ENCODE measurements at regions not wholly inside any gene's neighbourhood (a gene's known extent, or its start where the extent isn't known, plus 50 kb on each side); places are given as distances from the start of the nearest gene placed in this dataset.

DNA sequence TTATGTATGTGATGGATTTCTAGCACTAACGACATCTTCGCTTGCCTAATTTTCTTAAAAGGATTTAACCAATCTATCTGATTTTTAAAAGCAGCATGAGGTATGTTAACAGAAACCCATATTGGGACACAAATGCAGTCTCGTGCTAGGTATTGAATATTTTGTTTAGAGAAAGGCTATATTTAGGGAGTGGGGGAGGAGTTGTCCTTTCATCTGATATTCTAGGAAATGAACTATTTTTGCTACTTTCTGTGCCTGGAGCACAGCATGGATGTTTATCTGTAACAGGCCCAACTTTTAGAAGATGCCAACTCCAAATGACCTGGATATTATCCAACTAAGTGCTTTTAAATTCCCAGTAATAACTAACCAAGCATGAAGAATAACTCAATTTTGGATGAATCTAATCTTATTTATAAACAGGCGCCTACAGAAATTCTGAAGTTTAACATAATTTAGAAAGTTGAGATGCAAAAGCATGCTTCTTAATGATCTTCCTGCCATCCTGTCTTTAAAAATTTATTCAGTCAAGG is 317.1 kb upstream of the CHD6 start:
- no peak overlapping the region for H3K27ac ChIP-seq (ENCODE audit: low read depth, low read length)
- no peak overlapping the region for H3K4me3 ChIP-seq (ENCODE audit: low read length)
- H3K36me3 ChIP-seq (ENCODE audit: control insufficient read depth, insufficient read depth, low read length), result no peaks in the 10 kb centered on the region
- no peak overlapping the region for H3K9ac ChIP-seq (ENCODE audit: low read length)
- H3K4me1 ChIP-seq (ENCODE audit: control insufficient read depth, insufficient read depth, low read length), result no peaks in the 10 kb centered on the region
- no peaks in the 10 kb centered on the region for H3K27me3 ChIP-seq (ENCODE audit: control insufficient read depth, insufficient read depth, low read length)

DNA sequence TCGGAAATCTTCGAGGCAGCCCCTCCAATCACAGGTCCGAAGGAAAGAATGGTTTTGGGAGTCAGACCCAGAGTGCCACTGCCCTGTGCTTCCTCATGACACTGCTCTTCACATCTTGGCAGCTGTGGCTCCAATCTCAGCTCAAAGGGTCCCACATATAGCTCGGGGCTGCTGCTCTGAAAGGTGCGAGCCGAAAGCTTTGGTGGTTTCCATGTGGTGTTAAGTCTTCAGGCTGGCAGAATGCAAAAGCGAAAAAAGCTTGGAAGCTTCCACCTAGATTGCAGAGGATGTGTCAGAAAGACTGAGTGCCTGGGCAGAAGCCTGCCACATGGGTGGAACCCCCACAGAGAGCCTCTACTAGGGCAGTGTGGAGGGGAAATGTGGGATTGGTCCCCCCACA is 314.3 kb upstream of the CHD6 start:
- Histone ChIP-seq H3K4me1 (ENCODE audit: control insufficient read depth, insufficient read depth, low read length) (no peaks in the 10 kb centered on the region), H3K4me3 (ENCODE audit: low read length) (no peak overlapping the region), H3K27ac (ENCODE audit: low read depth, low read length) (no peak overlapping the region), H3K9ac (ENCODE audit: low read length) (no peak overlapping the region), H3K36me3 (ENCODE audit: control insufficient read depth, insufficient read depth, low read length) (no peaks in the 10 kb centered on the region), H3K27me3 (ENCODE audit: control insufficient read depth, insufficient read depth, low read length) (no peaks in the 10 kb centered on the region)

DNA sequence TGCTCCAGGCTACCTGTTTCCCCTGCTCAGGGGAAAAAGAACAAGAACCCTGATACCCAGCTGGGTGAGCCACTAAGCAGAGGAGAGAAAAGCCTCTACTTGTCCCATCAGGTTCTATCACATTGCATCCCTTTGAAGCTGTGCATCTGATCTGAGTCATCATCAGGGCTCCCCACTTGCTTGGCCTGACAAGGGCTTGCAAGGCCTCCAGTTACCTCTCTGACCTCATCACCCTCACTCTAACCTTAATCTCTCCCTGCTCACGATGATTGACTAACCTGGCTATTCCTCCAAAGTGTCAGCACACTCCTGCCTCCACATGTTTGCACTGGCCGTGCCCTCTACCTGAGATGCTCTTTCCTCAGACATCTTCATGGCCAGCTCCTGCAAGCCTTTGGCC is 309.5 kb upstream of the CHD6 start:
- Histone ChIP-seq H3K9ac (ENCODE audit: low read length) (no peak overlapping the region), H3K4me1 (ENCODE audit: control insufficient read depth, insufficient read depth, low read length) (no peaks in the 10 kb centered on the region), H3K27me3 (ENCODE audit: control insufficient read depth, insufficient read depth, low read length) (no peaks in the 10 kb centered on the region), H3K27ac (ENCODE audit: low read depth, low read length) (no peak overlapping the region), H3K36me3 (ENCODE audit: control insufficient read depth, insufficient read depth, low read length) (no peaks in the 10 kb centered on the region), H3K4me3 (ENCODE audit: low read length) (no peak overlapping the region)

DNA sequence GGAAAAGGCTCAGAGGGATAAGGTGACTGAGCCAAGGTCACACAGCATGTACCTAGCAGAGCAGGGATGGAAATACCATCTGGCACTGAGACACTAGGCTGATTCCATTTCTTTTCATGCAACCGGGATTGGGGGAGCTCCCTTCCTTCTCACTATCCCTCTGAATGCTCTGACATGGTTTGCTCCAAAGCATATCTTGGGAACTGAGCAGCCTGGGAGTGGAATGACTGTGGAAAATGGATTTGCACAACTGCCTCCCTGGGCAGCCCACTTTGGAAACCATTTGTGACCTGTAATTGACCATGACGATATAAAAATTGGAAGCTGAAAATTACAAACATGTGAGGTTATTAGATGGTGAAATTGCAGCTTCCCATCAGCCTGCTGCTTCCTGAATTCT is 309.0 kb upstream of the CHD6 start:
- H3K9ac ChIP-seq (ENCODE audit: low read length), result no peak overlapping the region
- no peaks in the 10 kb centered on the region for H3K4me1 ChIP-seq (ENCODE audit: control insufficient read depth, insufficient read depth, low read length)
- H3K36me3 ChIP-seq (ENCODE audit: control insufficient read depth, insufficient read depth, low read length), result no peaks in the 10 kb centered on the region
- no peak overlapping the region for H3K27ac ChIP-seq (ENCODE audit: low read depth, low read length)
- H3K4me3 ChIP-seq (ENCODE audit: low read length), result no peak overlapping the region
- H3K27me3 ChIP-seq (ENCODE audit: control insufficient read depth, insufficient read depth, low read length), result no peaks in the 10 kb centered on the region

DNA sequence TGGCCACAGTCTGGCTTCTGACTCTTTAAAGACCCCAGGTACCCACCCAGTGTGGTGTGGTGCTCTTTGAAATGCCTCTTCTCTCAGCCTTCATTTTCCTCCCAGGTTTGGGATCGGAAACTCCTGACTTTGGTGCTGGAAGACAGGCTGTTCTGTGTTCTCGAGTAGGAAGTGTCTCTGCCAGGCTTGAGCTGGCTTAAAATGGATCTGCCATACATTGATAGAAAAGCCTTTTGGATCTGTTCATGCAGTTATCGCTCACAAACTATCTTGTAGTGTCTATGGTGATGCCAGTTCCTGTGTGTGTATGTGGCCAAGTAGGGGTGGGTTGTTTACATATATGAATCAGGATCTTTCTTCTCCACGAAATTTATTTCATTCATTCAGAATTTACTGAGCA is 307.3 kb upstream of the CHD6 start:
- no peaks in the 10 kb centered on the region for H3K36me3 ChIP-seq (ENCODE audit: control insufficient read depth, insufficient read depth, low read length)
- no peak overlapping the region for H3K27ac ChIP-seq (ENCODE audit: low read depth, low read length)
- no peaks in the 10 kb centered on the region for H3K4me1 ChIP-seq (ENCODE audit: control insufficient read depth, insufficient read depth, low read length)
- H3K27me3 ChIP-seq (ENCODE audit: control insufficient read depth, insufficient read depth, low read length), result no peaks in the 10 kb centered on the region
- H3K9ac ChIP-seq (ENCODE audit: low read length), result no peak overlapping the region
- H3K4me3 ChIP-seq (ENCODE audit: low read length), result no peak overlapping the region

DNA sequence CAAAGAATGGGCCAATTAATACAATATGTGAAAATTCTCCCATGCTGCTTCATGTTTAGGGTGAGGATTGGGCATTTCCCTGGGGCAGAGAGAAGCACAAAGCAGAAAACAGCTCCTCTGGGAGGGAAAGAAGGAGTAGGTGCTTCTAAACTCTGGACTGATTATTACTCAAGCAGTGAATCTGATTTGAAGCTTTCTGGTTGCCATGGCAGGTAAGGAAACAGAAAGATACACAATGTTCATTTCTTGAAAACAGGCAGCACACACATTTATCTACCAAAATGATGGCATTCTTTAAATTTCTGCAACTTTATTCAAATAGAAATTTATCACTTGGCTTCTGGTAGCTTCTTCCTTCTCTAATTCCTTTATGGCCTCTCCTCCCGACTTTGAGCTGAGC is 305.4 kb upstream of the CHD6 start:
- Histone ChIP-seq H3K9ac (ENCODE audit: low read length) (no peak overlapping the region), H3K36me3 (ENCODE audit: control insufficient read depth, insufficient read depth, low read length) (no peaks in the 10 kb centered on the region), H3K27ac (ENCODE audit: low read depth, low read length) (no peak overlapping the region), H3K27me3 (ENCODE audit: control insufficient read depth, insufficient read depth, low read length) (no peaks in the 10 kb centered on the region), H3K4me3 (ENCODE audit: low read length) (no peak overlapping the region), H3K4me1 (ENCODE audit: control insufficient read depth, insufficient read depth, low read length) (no peaks in the 10 kb centered on the region)

DNA sequence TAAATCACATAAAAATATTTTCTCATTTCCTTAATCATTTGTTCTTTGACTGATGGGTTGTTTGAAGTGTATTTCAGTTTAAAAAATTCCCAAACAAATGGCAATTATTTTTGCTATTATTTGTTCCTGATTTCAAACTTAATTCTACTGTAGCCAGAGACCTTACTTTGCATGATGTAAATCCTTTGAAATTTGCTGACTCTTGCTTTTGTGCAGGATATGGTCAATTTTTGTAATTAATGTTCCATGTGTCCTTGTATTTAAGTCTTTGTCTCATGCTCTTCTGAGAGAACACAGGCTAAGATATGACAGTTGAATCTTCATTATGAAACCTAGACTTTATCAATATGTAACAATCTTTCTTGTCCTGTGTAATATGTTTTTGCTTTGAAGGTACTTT is 295.0 kb upstream of the CHD6 start:
- H3K4me3 ChIP-seq (ENCODE audit: low read length), result no peak overlapping the region
- H3K4me1 ChIP-seq (ENCODE audit: control insufficient read depth, insufficient read depth, low read length), result no peaks in the 10 kb centered on the region
- no peak overlapping the region for H3K9ac ChIP-seq (ENCODE audit: low read length)
- H3K27me3 ChIP-seq (ENCODE audit: control insufficient read depth, insufficient read depth, low read length), result no peaks in the 10 kb centered on the region
- H3K27ac ChIP-seq (ENCODE audit: low read depth, low read length), result no peak overlapping the region
- H3K36me3 ChIP-seq (ENCODE audit: control insufficient read depth, insufficient read depth, low read length), result no peaks in the 10 kb centered on the region

DNA sequence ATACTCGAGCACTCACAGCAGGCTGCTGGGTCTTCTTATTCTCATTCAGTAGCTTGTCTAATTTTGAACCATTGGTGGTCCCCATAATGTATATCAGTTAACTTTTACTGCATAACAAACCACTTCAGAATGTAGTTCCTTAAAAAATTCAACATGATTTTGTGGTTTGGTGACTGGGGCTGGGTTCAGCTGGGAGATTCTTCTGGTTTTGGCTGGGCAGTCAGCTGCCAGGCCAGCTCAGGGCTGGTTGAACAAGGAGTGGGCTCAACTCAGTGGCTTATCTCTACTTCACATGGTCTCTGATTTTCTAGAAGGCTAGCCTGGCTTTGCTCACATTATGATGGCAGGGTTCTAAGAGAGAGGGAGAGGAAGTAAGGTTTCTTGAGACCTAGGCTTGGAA is 292.4 kb upstream of the CHD6 start:
- H3K9ac ChIP-seq (ENCODE audit: low read length), result no peak overlapping the region
- no peaks in the 10 kb centered on the region for H3K27me3 ChIP-seq (ENCODE audit: control insufficient read depth, insufficient read depth, low read length)
- no peaks in the 10 kb centered on the region for H3K36me3 ChIP-seq (ENCODE audit: control insufficient read depth, insufficient read depth, low read length)
- no peak overlapping the region for H3K27ac ChIP-seq (ENCODE audit: low read depth, low read length)
- no peaks in the 10 kb centered on the region for H3K4me1 ChIP-seq (ENCODE audit: control insufficient read depth, insufficient read depth, low read length)
- no peak overlapping the region for H3K4me3 ChIP-seq (ENCODE audit: low read length)

DNA sequence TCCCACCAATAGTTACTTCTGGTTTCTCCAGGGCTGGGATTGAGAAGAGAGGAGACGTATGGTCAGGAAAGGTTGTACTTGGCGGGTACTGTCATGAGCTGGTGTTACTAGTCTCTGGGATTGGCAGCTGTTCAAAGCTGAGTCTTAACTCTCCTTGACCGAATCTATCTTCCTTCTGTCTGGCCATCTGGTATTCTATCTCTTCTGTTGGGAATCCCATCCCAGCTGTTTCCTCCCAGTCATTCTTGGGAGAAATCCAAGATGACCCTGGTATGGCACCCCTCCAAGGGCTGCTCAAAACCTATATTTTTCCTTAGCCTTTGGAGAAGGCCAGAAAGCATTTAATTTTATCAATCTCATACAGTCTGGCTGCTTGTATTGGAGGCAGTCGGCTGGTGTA is 287.0 kb upstream of the CHD6 start:
- Histone ChIP-seq H3K27ac (ENCODE audit: low read depth, low read length) (no peak overlapping the region), H3K36me3 (ENCODE audit: control insufficient read depth, insufficient read depth, low read length) (no peaks in the 10 kb centered on the region), H3K27me3 (ENCODE audit: control insufficient read depth, insufficient read depth, low read length) (no peaks in the 10 kb centered on the region), H3K9ac (ENCODE audit: low read length) (no peak overlapping the region), H3K4me1 (ENCODE audit: control insufficient read depth, insufficient read depth, low read length) (no peaks in the 10 kb centered on the region), H3K4me3 (ENCODE audit: low read length) (no peak overlapping the region)

DNA sequence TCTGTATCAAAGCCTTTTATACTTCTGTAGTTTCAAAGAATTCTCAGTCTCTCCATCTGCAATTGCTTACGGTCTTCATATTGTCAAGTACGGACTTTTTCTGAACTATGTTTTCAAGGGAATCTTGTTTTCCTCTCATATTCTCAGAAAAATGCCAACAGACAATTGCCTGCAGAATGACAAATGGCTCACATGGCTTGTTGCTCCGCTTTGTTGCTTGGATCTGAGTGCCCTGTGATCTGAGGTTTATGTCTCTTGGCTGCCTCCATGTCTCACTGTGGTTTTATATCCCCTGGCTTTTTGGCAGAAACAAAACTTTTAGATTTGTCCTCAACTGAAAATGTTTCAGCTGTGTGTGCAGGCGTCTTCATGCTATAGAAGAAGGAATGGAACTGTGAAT is 285.4 kb upstream of the CHD6 start:
- no peaks in the 10 kb centered on the region for H3K36me3 ChIP-seq (ENCODE audit: control insufficient read depth, insufficient read depth, low read length)
- H3K4me3 ChIP-seq (ENCODE audit: low read length), result no peak overlapping the region
- no peak overlapping the region for H3K9ac ChIP-seq (ENCODE audit: low read length)
- no peaks in the 10 kb centered on the region for H3K4me1 ChIP-seq (ENCODE audit: control insufficient read depth, insufficient read depth, low read length)
- H3K27ac ChIP-seq (ENCODE audit: low read depth, low read length), result no peak overlapping the region
- H3K27me3 ChIP-seq (ENCODE audit: control insufficient read depth, insufficient read depth, low read length), result no peaks in the 10 kb centered on the region

DNA sequence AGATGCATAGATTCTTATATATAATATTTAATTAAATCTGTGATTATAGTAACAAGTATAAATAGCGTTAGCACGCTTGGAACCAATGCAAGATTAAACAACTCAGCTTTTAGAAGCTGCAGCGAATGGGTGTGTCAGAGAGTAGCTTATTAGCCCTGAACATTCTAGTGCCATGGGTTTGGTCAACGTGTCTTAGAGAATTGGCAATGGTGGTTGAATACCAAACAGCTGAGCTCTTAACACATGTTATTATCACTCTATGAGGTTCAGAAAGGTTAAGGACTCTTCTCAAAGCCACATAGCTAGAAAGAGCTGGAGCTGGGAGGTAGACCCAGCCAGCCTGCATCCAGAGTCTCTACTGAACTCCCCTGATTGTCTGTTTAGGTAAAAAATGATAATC is 284.2 kb upstream of the CHD6 start:
- Histone ChIP-seq H3K9ac (ENCODE audit: low read length) (no peak overlapping the region), H3K36me3 (ENCODE audit: control insufficient read depth, insufficient read depth, low read length) (no peaks in the 10 kb centered on the region), H3K4me3 (ENCODE audit: low read length) (no peak overlapping the region), H3K27me3 (ENCODE audit: control insufficient read depth, insufficient read depth, low read length) (no peaks in the 10 kb centered on the region), H3K4me1 (ENCODE audit: control insufficient read depth, insufficient read depth, low read length) (no peaks in the 10 kb centered on the region), H3K27ac (ENCODE audit: low read depth, low read length) (no peak overlapping the region)

DNA sequence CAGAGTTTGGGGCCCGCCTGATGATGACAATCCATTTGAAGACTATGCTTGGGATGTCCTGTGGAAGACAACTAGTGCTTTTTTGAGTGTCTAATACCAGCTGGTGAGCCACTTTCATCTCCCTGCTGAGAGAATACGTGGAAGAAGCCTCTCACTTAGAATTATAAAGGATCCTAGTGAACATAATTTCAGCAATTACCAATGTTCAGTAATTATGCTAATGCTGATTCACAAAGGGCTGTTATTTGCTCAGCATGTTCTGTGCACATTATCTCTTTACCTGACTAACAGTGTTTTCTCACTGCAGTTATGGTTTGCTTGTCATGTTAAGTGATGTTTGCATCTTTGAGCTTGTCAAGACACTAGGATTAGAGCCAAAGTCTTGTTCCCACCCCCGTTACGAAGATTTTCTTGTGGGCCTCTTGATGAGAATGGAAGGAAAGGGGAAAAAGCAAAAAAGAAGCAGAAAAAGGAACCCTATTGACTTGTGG is 282.1 kb upstream of the CHD6 start:
- H3K36me3 ChIP-seq (ENCODE audit: control insufficient read depth, insufficient read depth, low read length), result no peaks in the 10 kb centered on the region
- H3K27me3 ChIP-seq (ENCODE audit: control insufficient read depth, insufficient read depth, low read length), result no peaks in the 10 kb centered on the region
- H3K4me3 ChIP-seq (ENCODE audit: low read length), result no peak overlapping the region
- H3K27ac ChIP-seq (ENCODE audit: low read depth, low read length), result no peak overlapping the region
- H3K4me1 ChIP-seq (ENCODE audit: control insufficient read depth, insufficient read depth, low read length), result no peaks in the 10 kb centered on the region
- H3K9ac ChIP-seq (ENCODE audit: low read length), result no peak overlapping the region

DNA sequence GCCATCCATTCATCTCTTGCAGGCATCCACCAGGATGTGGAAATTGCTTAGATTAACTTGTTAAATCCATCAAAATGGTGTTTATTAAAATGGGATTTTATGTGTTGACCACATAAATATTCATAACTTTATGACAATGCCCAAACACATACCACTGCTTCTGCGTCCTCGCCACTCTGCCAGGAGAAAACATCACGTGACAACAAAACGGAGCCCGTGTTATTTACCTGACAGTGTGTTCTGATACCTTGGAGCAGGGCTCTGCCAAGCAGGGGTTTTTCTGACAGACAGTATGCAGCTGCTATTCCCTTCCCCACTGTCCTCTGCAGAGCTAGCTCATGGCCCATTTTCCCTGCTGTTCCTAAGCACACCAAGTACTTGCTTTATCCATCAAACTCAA is 279.5 kb upstream of the CHD6 start:
- no peak overlapping the region for H3K9ac ChIP-seq (ENCODE audit: low read length)
- no peaks in the 10 kb centered on the region for H3K27me3 ChIP-seq (ENCODE audit: control insufficient read depth, insufficient read depth, low read length)
- no peaks in the 10 kb centered on the region for H3K4me1 ChIP-seq (ENCODE audit: control insufficient read depth, insufficient read depth, low read length)

More for the DNA sequence above, 279.5 kb upstream of the CHD6 start:
- Histone ChIP-seq H3K27ac (ENCODE audit: low read depth, low read length) (no peak overlapping the region), H3K4me3 (ENCODE audit: low read length) (no peak overlapping the region), H3K36me3 (ENCODE audit: control insufficient read depth, insufficient read depth, low read length) (no peaks in the 10 kb centered on the region)
